ENCODE measurements at regions not wholly inside any gene's neighbourhood (a gene's known extent, or its start where the extent isn't known, plus 50 kb on each side); places are given as distances from the start of the nearest gene placed in this dataset.

- Histone ChIP-seq H3K9me3 (replicated peaks; ENCODE audit: control insufficient read depth, insufficient read depth, low read length) (no peaks in the 10 kb centered on the region), H3K27ac (ENCODE audit: control insufficient read depth, insufficient read depth) (no peak overlapping the region), H4K20me1 (ENCODE audit: control insufficient read depth, insufficient read depth) (no peaks in the 10 kb centered on the region), H3K4me1 (ENCODE audit: control insufficient read depth, insufficient read depth, low read length) (no peaks in the 10 kb centered on the region), H3K36me3 (ENCODE audit: control insufficient read depth in 2 of 2, insufficient read depth in 2 of 2, low read length in 1 of 2) (no peaks in the 10 kb centered on the region), H2AFZ (ENCODE audit: control insufficient read depth, low read depth, low read length) (no peak overlapping the region), H3K27me3 (replicated peaks in 1 of 2; ENCODE audit: control insufficient read depth in 2 of 2, insufficient read depth in 2 of 2, low read length in 1 of 2) (no peaks in the 10 kb centered on the region), H3K79me2 (ENCODE audit: control insufficient read depth, insufficient read depth, low read length) (no peaks in the 10 kb centered on the region), H3K9ac (ENCODE audit: control insufficient read depth, insufficient read depth, low read length) (no peak overlapping the region), H3K4me2 (ENCODE audit: control insufficient read depth, insufficient read depth) (no peak overlapping the region), H3K4me3 (no peak overlapping the region)
- DNase-seq (ENCODE audit: low read depth, low spot score) (no peak), ATAC-seq (no peak), FAIRE-seq (no peak)
- in situ Hi-C loops (cut with MboI), result no loop called here
- POLR2A ChIA-PET, result no interaction called here
- 58% methylated on average over 5 of the region's 5 CpGs for WGBS (ENCODE audit: insufficient coverage, insufficient replicate concordance, low lambda C conversion rate, missing lambda C conversion rate)
- CTCF ChIA-PET, result interaction anchor here (0.8 to 1.2 kb wide), 2 partner anchors 12 to 13 kb away, joined by 3 read pairs; no protein-coding TSS in a partner anchor
- intact Hi-C loops (cut with micrococcal nuclease; ENCODE audit: unreplicated experiment), result no loop called here
- SMC1A ChIA-PET (ENCODE audit: uncharacterized antibody, unreplicated experiment), result interaction anchor here (0.7 to 3.1 kb wide), 2 partner anchors 11 to 15 kb away, joined by 3 to 14 read pairs; no protein-coding TSS in a partner anchor
- RAD21 ChIA-PET (ENCODE audit: unreplicated experiment), result no interaction called here
- BruUV-seq (replicated peaks), result no TSS peak
- no peak for TF ChIP-seq IKZF2 (IDR thresholded peaks at IDR 0.05)
- no peak for TF ChIP-seq BACH1 (IDR thresholded peaks at IDR 0.05; ENCODE audit: borderline replicate concordance)
- TF ChIP-seq RAD51 (IDR thresholded peaks at IDR 0.05), result no peak
- TF ChIP-seq, protein P1, sequence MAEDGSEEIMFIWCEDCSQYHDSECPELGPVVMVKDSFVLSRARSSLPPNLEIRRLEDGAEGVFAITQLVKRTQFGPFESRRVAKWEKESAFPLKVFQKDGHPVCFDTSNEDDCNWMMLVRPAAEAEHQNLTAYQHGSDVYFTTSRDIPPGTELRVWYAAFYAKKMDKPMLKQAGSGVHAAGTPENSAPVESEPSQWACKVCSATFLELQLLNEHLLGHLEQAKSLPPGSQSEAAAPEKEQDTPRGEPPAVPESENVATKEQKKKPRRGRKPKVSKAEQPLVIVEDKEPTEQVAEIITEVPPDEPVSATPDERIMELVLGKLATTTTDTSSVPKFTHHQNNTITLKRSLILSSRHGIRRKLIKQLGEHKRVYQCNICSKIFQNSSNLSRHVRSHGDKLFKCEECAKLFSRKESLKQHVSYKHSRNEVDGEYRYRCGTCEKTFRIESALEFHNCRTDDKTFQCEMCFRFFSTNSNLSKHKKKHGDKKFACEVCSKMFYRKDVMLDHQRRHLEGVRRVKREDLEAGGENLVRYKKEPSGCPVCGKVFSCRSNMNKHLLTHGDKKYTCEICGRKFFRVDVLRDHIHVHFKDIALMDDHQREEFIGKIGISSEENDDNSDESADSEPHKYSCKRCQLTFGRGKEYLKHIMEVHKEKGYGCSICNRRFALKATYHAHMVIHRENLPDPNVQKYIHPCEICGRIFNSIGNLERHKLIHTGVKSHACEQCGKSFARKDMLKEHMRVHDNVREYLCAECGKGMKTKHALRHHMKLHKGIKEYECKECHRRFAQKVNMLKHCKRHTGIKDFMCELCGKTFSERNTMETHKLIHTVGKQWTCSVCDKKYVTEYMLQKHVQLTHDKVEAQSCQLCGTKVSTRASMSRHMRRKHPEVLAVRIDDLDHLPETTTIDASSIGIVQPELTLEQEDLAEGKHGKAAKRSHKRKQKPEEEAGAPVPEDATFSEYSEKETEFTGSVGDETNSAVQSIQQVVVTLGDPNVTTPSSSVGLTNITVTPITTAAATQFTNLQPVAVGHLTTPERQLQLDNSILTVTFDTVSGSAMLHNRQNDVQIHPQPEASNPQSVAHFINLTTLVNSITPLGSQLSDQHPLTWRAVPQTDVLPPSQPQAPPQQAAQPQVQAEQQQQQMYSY (CRISPR knock-in tag; IDR thresholded peaks at IDR 0.05), result no peak
- TF ChIP-seq SREBF1 (IDR thresholded peaks at IDR 0.05; ENCODE audit: low read length), result no peak
- TF ChIP-seq SUZ12 (IDR thresholded peaks at IDR 0.05; ENCODE audit: unreplicated experiment), result no peak
- TF ChIP-seq HCFC1 (IDR thresholded peaks at IDR 0.05; ENCODE audit: low read length), result no peak
- TF ChIP-seq ZNF687 (IDR thresholded peaks at IDR 0.05), result no peak
- no peak for TF ChIP-seq IRF3 (IDR thresholded peaks at IDR 0.05)
- TF ChIP-seq RFX5 (IDR thresholded peaks at IDR 0.05; ENCODE audit: low read depth, low read length), result no peak
- TF ChIP-seq USF2 (IDR thresholded peaks at IDR 0.05; ENCODE audit: borderline replicate concordance, low read depth, low read length), result no peak
- TF ChIP-seq IRF4 (IDR thresholded peaks at IDR 0.05; ENCODE audit: low read depth, low read length), result no peak
- no peak for TF ChIP-seq TBL1XR1 (IDR thresholded peaks at IDR 0.05; ENCODE audit: low read depth, low read length)
- no peak for TF ChIP-seq WRNIP1 (IDR thresholded peaks at IDR 0.05; ENCODE audit: borderline replicate concordance, low read depth, low read length)
- TF ChIP-seq EZH2 (IDR thresholded peaks at IDR 0.05; ENCODE audit: borderline replicate concordance, control insufficient read depth, low read depth, low read length), result no peak
- TF ChIP-seq NFYA (IDR thresholded peaks at IDR 0.05; ENCODE audit: borderline replicate concordance, low read depth, low read length), result no peak
- no peak for TF ChIP-seq STAT1 (conservative IDR thresholded peaks at IDR 0.05)
These were observed 346.3 kb downstream of the DSC3 start for GRCh38 chr18:30696201-30696600.
